Heart left ventricle (tissue), 16 donors: ENCODE measurements at regions not wholly inside any gene's neighbourhood (a gene's known extent, or its start where the extent isn't known, plus 50 kb on each side); places are given as distances from the start of the nearest gene placed in this dataset.

Experiments used
- ATAC-seq, 4 donors: fragments of 200-7000 bp; cut with Tn5 transposase; one replicate each; pipeline ENCODE4 v1.9.1; 2020 to 2022; ENCODE audit warnings: moderate library complexity in 4 of 4, mild to moderate bottlenecking in 3 of 4, moderate number of reproducible peaks in 1 of 4
- DNase-seq, 5 donors: peaks; one replicate each; pipeline ENCODE4 v3.0.0-alpha.2; 2020
- H3K27ac ChIP-seq, 12 donors: fragments of 200-600 bp; sonication (generic) in 4 of 12; one replicate each; pipeline versions ENCODE4 v1.5.0 to v1.8.0; 2016 to 2022; ENCODE audit warnings: mild to moderate bottlenecking in 2 of 12
- H3K27me3 ChIP-seq, 9 donors: fragments of 200-600 bp; sonication (generic) in 2 of 9; one replicate each; pipeline versions ENCODE4 v1.5.1 to v1.8.0; 2016 to 2022; ENCODE audit warnings: mild to moderate bottlenecking in 3 of 9
- H3K36me3 ChIP-seq, 9 donors: fragments of 200-600 bp; sonication (generic) in 2 of 9; one replicate each; pipeline versions ENCODE4 v1.5.0 to v1.8.0; 2018 to 2022; ENCODE audit warnings: mild to moderate bottlenecking in 2 of 9
- H3K4me1 ChIP-seq, 12 donors: fragments of 200-600 bp; sonication (generic) in 4 of 12; one replicate each; pipeline versions ENCODE4 v1.5.0 to v1.8.0; 2016 to 2022; ENCODE audit warnings: mild to moderate bottlenecking in 3 of 12
- H3K4me3 ChIP-seq, 12 donors: fragments of 200-600 bp; sonication (generic) in 4 of 12; one replicate each; pipeline versions ENCODE4 v1.5.0 to v1.8.0; 2017 to 2022; ENCODE audit warnings: mild to moderate bottlenecking in 9 of 12, moderate library complexity in 4 of 12
- H3K9me3 ChIP-seq, 12 donors: fragments of 200-600 bp; sonication (generic) in 4 of 12; one replicate each; pipeline versions ENCODE4 v1.5.0 to v1.8.0; 2016 to 2022; ENCODE audit warnings: mild to moderate bottlenecking in 1 of 12
- CTCF ChIP-seq, 12 donors: fragments of 200-600 bp; sonication (generic) in 4 of 12; IDR thresholded peaks; one replicate each; pipeline versions ENCODE4 v1.5.0 to v1.8.0; 2018 to 2022; ENCODE audit warnings: antibody characterized with exemption in 12 of 12, mild to moderate bottlenecking in 5 of 12
- POLR2A ChIP-seq, 2 donors: fragments of 450-650 bp; IDR thresholded peaks; one replicate each; pipeline ENCODE4 v1.6.1; 2017; ENCODE audit warnings: antibody characterized with exemption in 2 of 2, mild to moderate bottlenecking in 2 of 2, moderate library complexity in 2 of 2
- WGBS, 4 donors: extraction: QIAGEN DNeasy Blood & Tissue Kit in 2 of 4; methylation state at CpG; one replicate each; pipeline versions ENCODE4 v1.1.5 to v1.1.7; 2013 to 2018; 5-methylcytosine and 5-hydroxymethylcytosine counted together
- intact Hi-C, 10 donors: fragments of 100-400 bp; cut with DNase I; formaldehyde crosslinking; loops; one replicate each; pipeline versions ENCODE4 v1.11.1 to v1.14.2; 2022
- donor health status: ischemic (EF 13 %, LVEDD 7.1; RV severe dilation, severe dysfunction).
- donor health status: healthy with polysubstance abuse.
- donor health status: DM: no; HTN: yes; CAD: no.
- donor health status: DM: no; HTN: no; CAD: no.
- donor health status: ischemic (EF 25% LVEDD 6.9; RV normal size, moderate dysfunction).
- donor health status: ischemic (EF 25% LVEDD 5.7; RV mildly dilated, moderate dysfunction).
- donor health status: healthy.
- donor health status: DM: yes; HTN: yes; CAD: no.
- donor health status: ischemic (EF 35%, LVEDD 5.7; RV mildly dilated, moderate dysfunction).
- donor health status: nonischemic (EF 11% LVEDD 7.7; RV severe dilation, severe dysfunction).
- donor health status: DM: yes; HTN: yes; CAD: no.
- donor health status: PGD.
- donor health status: ischemic (EF 29% LVEDD 5.4; RV normal size, mild dysfunction).
- donor health status: nonischemic (EF 23%, LVEDD 6.1; RV moderate dilation, normal function).

GRCh38 chr5:99369797-99370593 is 441.2 kb upstream of the CHD1 start:
- Histone ChIP-seq H3K4me3 (no peak overlapping the region), H3K36me3 (no peaks in the 10 kb centered on the region), H3K27ac (no peak overlapping the region), H3K9me3 (no peaks in the 10 kb centered on the region), H3K4me1 (no peaks in the 10 kb centered on the region), H3K27me3 (no peaks in the 10 kb centered on the region)
- TF ChIP-seq CTCF (IDR thresholded peaks at IDR 0.05) (no peak), POLR2A (IDR thresholded peaks at IDR 0.05) (no peak)
- intact Hi-C loops: no loop called here
- WGBS, 4 donors: 54 to 63% (median 61%) methylated on average over 3 of the region's 3 CpGs
- DNase-seq (no peak), ATAC-seq (no peak)

- no peaks in the 10 kb centered on the region for H3K27me3 ChIP-seq
- DNase-seq: no peak
- 68 to 79% (median 71%) methylated on average over 2 of the region's 2 CpGs for WGBS, 4 donors
- no peak overlapping the region for H3K27ac ChIP-seq
- ATAC-seq: no peak
- H3K4me3 ChIP-seq: no peak overlapping the region
- TF ChIP-seq POLR2A (IDR thresholded peaks at IDR 0.05): no peak
- TF ChIP-seq CTCF (IDR thresholded peaks at IDR 0.05): no peak
- H3K9me3 ChIP-seq: no peaks in the 10 kb centered on the region
- intact Hi-C loops: no loop called here
- no peaks in the 10 kb centered on the region for H3K36me3 ChIP-seq
- no peaks in the 10 kb centered on the region for H3K4me1 ChIP-seq
Observed at GRCh38 chr5:99368726-99369125, 439.9 kb upstream of the CHD1 start.

DNA sequence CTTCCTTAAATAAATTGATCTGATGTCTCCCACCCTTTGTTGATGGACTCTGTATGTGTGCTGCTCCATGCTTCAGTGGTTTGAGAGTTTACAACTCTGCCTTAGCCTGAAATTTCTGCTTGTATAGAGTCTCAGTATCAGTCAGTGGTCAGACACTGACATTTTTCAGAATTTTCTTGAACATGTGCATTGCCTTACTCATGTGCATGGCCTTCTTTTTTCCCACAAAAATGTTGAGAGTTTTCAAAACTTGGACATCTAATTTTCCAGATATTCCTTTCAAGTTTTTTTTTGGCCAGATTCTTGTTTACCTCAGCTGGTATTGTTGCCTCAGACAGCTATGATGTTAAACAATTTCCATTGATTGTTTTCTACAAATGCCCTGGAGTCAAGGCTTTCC is 427.1 kb upstream of the CHD1 start:
- DNase-seq: no peak
- TF ChIP-seq POLR2A (IDR thresholded peaks at IDR 0.05) (no peak), CTCF (IDR thresholded peaks at IDR 0.05) (no peak)

GRCh38 chr5:99349787-99350186 is 421.0 kb upstream of the CHD1 start:
- H3K4me1 ChIP-seq: no peaks in the 10 kb centered on the region
- no peaks in the 10 kb centered on the region for H3K36me3 ChIP-seq
- ATAC-seq (no peak), DNase-seq (no peak)
- H3K4me3 ChIP-seq: no peak overlapping the region
- TF ChIP-seq POLR2A (IDR thresholded peaks at IDR 0.05): no peak
- no peak for TF ChIP-seq CTCF (IDR thresholded peaks at IDR 0.05)
- H3K9me3 ChIP-seq: peaks cover 0 to 19% (median 4%) of the 10 kb centered on the region in 12 donors
- no peaks in the 10 kb centered on the region for H3K27me3 ChIP-seq
- intact Hi-C loops: no loop called here
- 77 to 85% (median 82%) methylated on average over 2 of the region's 2 CpGs for WGBS, 4 donors
- no peak overlapping the region for H3K27ac ChIP-seq

More for the DNA sequence above, 427.1 kb upstream of the CHD1 start:
- Histone ChIP-seq H3K27ac (no peak overlapping the region), H3K36me3 (no peaks in the 10 kb centered on the region), H3K27me3 (no peaks in the 10 kb centered on the region), H3K4me3 (no peak overlapping the region), H3K9me3 (peaks cover 0 to 13% (median 2%) of the 10 kb centered on the region in 12 donors), H3K4me1 (no peaks in the 10 kb centered on the region)
- ATAC-seq: no peak
- intact Hi-C loops: no loop called here
